ENCODE measurements at regions not wholly inside any gene's neighbourhood (a gene's known extent, or its start where the extent isn't known, plus 50 kb on each side); places are given as distances from the start of the nearest gene placed in this dataset.

DNA sequence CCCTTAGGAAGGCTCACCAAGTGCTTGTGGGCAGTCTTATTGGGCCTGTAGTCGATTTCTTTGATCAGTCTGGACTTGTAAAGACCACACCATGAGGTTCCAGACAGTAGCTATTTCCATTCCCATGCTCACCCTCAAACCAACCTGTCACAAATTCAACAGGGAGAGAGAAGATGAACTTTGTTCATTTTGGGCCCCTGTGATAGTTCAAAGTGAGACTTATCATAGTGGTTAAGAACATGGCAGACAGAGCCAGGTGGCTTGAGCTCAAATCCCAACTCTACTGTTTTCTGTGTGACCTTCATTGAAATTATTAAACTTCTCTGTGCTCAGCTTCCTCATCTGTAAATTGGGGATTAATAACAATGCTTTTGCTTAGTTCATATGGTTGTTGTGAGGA lies 53.9 kb upstream of the CTLA4 start:
- no peak for DNase-seq (ENCODE audit: low spot score)

GRCh38 chr2:203814661-203815540 lies 52.7 kb upstream of the CTLA4 start:
- DNase-seq (ENCODE audit: low spot score) = peak; percentile 73

- no peak for DNase-seq (ENCODE audit: low spot score)
These were observed 52.1 kb upstream of the CTLA4 start for GRCh38 chr2:203815541-203815898.

DNA sequence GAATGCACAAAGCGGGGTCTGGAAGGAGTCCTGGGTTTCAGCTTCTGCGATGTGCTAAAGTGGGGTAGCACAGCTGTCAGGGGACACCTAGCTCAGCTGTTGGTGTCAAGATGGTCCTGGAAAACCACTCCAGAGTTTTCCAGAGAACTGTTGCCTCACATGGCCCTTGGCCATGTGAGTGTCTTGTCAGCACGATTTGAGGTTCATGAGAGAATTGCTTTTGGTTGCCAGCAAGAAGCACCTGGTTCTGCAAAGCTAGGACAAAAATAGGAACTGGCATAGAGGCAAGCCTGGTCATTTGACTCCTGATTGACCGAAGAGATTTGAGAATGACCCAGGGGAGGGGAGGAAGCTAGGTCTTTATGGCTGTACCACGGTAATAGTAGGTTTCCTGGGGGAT lies 50.4 kb upstream of the CTLA4 start:
- no peak for DNase-seq (ENCODE audit: low spot score)
